Panc1 (cell line): ENCODE measurements at regions not wholly inside any gene's neighbourhood (a gene's known extent, or its start where the extent isn't known, plus 50 kb on each side); places are given as distances from the start of the nearest gene placed in this dataset.

Experiments
- ATAC-seq: fragments of 200-7000 bp; cut with Tn5 transposase; 2 replicates; pipeline ENCODE4 v1.9.1; 2020; ENCODE audit warnings: mild to moderate bottlenecking, moderate library complexity
- BruUV-seq: library from RNA; stranded (reverse); fragments of 400-500 nt; replicated peaks from 2 replicates; lab custom pipeline; 2021; lab: Mats Ljungman, UMichigan
- CTCF ChIA-PET: fragments of 300-600 bp; sonication (Branson Sonifier 250); formaldehyde crosslinking; loops from one replicate; lab custom pipeline; 2022; ENCODE audit warnings: antibody characterized with exemption; lab: Charles Lee
- POLR2A ChIA-PET: fragments of 300-600 bp; sonication (Branson Sonifier 250); formaldehyde crosslinking; loops from one replicate; lab custom pipeline; 2022; ENCODE audit warnings: antibody characterized with exemption; lab: Charles Lee
- DNase-seq: peaks from one replicate; pipeline ENCODE4 v3.0.0-alpha.2; 2010; ENCODE audit warnings: low read depth, low spot score
- H3K27ac ChIP-seq: 2 replicates; pipeline ENCODE4 v1.5.1; 2011; ENCODE audit warnings: mild to moderate bottlenecking, low read length, inconsistent platforms
- H3K27me3 ChIP-seq: fragments of 200-500 bp; sonication (Bioruptor generic); 2 replicates; pipeline ENCODE4 v1.6.0; 2014; ENCODE audit warnings: low read length, inconsistent platforms; ENCODE audit not compliant: control insufficient read depth, insufficient read depth
- H3K36me3 ChIP-seq: fragments of 200-500 bp; sonication (Bioruptor generic); 2 replicates; pipeline ENCODE4 v1.5.1; 2014; ENCODE audit warnings: inconsistent platforms, mild to moderate bottlenecking, low read length, moderate library complexity; ENCODE audit not compliant: control insufficient read depth, insufficient read depth
- H3K4me1 ChIP-seq: 2 replicates; pipeline ENCODE4 v1.5.1; 2011; ENCODE audit warnings: inconsistent platforms, mild to moderate bottlenecking, low read length, moderate library complexity; ENCODE audit not compliant: control insufficient read depth, insufficient read depth
- H3K4me3 ChIP-seq, 2 experiments: 2 replicates each; pipeline ENCODE4 v1.5.1; 2011 to 2012; ENCODE audit warnings: low read depth in 2 of 2, low read length in 2 of 2, mild to moderate bottlenecking in 2 of 2, inconsistent platforms in 1 of 2, moderate library complexity in 1 of 2
- H3K9me3 ChIP-seq: fragments of 200-500 bp; sonication (Bioruptor generic); 2 replicates; pipeline ENCODE4 v1.5.1; 2014; ENCODE audit warnings: low read depth, mild to moderate bottlenecking, inconsistent platforms, low read length, moderate library complexity; ENCODE audit not compliant: control insufficient read depth, insufficient read depth
- POLR2AphosphoS5 ChIP-seq: IDR thresholded peaks from 2 replicates; pipeline ENCODE4 v1.6.1; 2012; ENCODE audit warnings: mild to moderate bottlenecking, low read depth, low read length, moderate library complexity
- SIN3A ChIP-seq: IDR thresholded peaks from 2 replicates; pipeline ENCODE4 v1.6.1; 2012; ENCODE audit warnings: low read depth, mild to moderate bottlenecking, low read length, moderate library complexity, borderline replicate concordance; ENCODE audit not compliant: insufficient read depth
- TCF7L2 ChIP-seq: IDR thresholded peaks from 2 replicates; pipeline ENCODE4 v1.6.1; 2011; ENCODE audit warnings: mild to moderate bottlenecking, low read depth, low read length, inconsistent platforms
- in situ Hi-C: cut with HindIII; loops from 2 replicates; pipeline ENCODE4 v1.10.0; 2016; ENCODE audit warnings: low sequenced_read_pairs, low pct_unique_long_range_greater_than_20kb
- intact Hi-C: fragments of 100-400 bp; cut with micrococcal nuclease; formaldehyde crosslinking; loops from one replicate; pipeline ENCODE4 v1.10.0; 2022; ENCODE audit not compliant: unreplicated experiment
- TF ChIP-seq, protein P1 (sequence below): fragments of 450-650 bp; IDR thresholded peaks from 2 replicates; pipeline ENCODE4 v1.5.1; 2017; ENCODE audit warnings: mild to moderate bottlenecking
- TF ChIP-seq, protein P2 (sequence below), 2 experiments: IDR thresholded peaks; 2 replicates each; pipeline ENCODE4 v1.6.1; 2011 to 2012; ENCODE audit warnings: low read depth in 2 of 2, control low read depth in 1 of 2, low read length in 1 of 2, mild to moderate bottlenecking in 1 of 2, moderate library complexity in 1 of 2; ENCODE audit not compliant: insufficient read depth in 1 of 2

DNA sequence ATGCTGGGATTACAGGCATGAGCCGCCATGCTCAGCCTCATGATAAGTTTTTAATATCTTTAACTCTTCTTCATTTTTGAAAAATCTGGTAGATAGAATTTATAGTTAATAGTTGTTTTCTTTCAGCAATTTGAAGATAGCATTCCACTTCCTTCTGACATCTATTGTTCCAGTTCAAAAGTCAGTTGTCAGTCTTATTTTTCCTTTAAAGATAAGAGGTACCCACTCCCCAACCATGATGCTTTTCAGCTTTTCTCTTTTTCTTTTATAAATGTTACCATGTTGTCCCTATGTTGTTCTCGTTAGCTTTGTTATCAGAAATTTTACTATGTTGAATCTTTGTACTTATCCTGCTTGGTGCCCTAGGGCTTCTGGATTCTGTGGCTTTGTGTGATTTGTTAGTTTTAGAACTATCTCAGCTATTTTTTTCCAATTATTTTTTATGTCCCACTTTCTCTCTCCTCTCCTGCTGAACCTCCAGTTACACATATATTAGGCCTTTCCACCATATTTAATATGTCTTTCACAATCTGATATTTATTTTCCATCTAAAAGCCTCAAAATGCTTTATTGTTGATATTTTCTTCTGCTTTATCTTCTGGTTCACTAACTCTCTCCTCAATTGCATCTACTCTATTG, 181.6 kb upstream of the FOXN3 start:
- no peak overlapping the region for H3K4me3 ChIP-seq
- no peaks in the 10 kb centered on the region for H3K9me3 ChIP-seq
- no peaks in the 10 kb centered on the region for H3K36me3 ChIP-seq
- POLR2A ChIA-PET, result no interaction called here
- H3K27ac ChIP-seq, result no peak overlapping the region
- CTCF ChIA-PET, result no interaction called here
- TF ChIP-seq, protein P1, sequence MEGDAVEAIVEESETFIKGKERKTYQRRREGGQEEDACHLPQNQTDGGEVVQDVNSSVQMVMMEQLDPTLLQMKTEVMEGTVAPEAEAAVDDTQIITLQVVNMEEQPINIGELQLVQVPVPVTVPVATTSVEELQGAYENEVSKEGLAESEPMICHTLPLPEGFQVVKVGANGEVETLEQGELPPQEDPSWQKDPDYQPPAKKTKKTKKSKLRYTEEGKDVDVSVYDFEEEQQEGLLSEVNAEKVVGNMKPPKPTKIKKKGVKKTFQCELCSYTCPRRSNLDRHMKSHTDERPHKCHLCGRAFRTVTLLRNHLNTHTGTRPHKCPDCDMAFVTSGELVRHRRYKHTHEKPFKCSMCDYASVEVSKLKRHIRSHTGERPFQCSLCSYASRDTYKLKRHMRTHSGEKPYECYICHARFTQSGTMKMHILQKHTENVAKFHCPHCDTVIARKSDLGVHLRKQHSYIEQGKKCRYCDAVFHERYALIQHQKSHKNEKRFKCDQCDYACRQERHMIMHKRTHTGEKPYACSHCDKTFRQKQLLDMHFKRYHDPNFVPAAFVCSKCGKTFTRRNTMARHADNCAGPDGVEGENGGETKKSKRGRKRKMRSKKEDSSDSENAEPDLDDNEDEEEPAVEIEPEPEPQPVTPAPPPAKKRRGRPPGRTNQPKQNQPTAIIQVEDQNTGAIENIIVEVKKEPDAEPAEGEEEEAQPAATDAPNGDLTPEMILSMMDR, result no peak
- TF ChIP-seq POLR2AphosphoS5 (no peak), TCF7L2 (no peak), SIN3A (no peak)
- TF ChIP-seq, protein P2, sequence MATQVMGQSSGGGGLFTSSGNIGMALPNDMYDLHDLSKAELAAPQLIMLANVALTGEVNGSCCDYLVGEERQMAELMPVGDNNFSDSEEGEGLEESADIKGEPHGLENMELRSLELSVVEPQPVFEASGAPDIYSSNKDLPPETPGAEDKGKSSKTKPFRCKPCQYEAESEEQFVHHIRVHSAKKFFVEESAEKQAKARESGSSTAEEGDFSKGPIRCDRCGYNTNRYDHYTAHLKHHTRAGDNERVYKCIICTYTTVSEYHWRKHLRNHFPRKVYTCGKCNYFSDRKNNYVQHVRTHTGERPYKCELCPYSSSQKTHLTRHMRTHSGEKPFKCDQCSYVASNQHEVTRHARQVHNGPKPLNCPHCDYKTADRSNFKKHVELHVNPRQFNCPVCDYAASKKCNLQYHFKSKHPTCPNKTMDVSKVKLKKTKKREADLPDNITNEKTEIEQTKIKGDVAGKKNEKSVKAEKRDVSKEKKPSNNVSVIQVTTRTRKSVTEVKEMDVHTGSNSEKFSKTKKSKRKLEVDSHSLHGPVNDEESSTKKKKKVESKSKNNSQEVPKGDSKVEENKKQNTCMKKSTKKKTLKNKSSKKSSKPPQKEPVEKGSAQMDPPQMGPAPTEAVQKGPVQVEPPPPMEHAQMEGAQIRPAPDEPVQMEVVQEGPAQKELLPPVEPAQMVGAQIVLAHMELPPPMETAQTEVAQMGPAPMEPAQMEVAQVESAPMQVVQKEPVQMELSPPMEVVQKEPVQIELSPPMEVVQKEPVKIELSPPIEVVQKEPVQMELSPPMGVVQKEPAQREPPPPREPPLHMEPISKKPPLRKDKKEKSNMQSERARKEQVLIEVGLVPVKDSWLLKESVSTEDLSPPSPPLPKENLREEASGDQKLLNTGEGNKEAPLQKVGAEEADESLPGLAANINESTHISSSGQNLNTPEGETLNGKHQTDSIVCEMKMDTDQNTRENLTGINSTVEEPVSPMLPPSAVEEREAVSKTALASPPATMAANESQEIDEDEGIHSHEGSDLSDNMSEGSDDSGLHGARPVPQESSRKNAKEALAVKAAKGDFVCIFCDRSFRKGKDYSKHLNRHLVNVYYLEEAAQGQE (IDR thresholded peaks at IDR 0.05; ENCODE audit: insufficient read depth in 1 of 2, low read depth in 2 of 2, low read length in 1 of 2), result no peak
- BruUV-seq, result no TSS peak
- DNase-seq, result no peak
- no peak for ATAC-seq
- in situ Hi-C loops (no loop called here), intact Hi-C loops (no loop called here)
- no peaks in the 10 kb centered on the region for H3K4me1 ChIP-seq
- H3K27me3 ChIP-seq, result no peaks in the 10 kb centered on the region

DNA sequence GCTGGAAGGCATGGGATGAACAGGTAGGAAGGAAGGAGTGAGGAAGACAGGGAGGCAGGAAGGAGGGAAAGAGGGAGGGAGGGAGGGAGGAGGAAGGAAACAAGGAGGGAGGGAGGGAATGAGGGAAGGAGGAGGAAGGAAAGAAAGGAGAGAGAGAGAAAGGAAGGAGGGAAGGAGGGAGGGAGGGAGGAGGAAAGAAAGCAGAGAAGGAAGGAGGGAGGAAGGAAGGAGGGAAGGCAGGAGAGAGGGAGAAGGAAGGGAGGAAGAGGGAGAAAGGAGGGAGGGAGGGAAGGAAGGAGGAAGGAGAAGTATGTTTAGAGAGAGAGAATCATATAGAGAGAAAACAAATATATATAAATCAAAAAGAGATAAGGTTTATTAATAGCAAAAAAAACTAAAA, 175.9 kb upstream of the FOXN3 start:
- ATAC-seq, result no peak
- no peak for DNase-seq
- Histone ChIP-seq H3K4me3 (no peak overlapping the region), H3K4me1 (no peaks in the 10 kb centered on the region), H3K9me3 (no peaks in the 10 kb centered on the region), H3K27me3 (no peaks in the 10 kb centered on the region), H3K36me3 (no peaks in the 10 kb centered on the region), H3K27ac (no peak overlapping the region)
- ChIA-PET POLR2A (no interaction called here), CTCF (no interaction called here)
- in situ Hi-C loops, result no loop called here
- TF ChIP-seq, protein P2 (IDR thresholded peaks at IDR 0.05; ENCODE audit: insufficient read depth in 1 of 2, low read depth in 2 of 2, low read length in 1 of 2), result no peak
- TF ChIP-seq POLR2AphosphoS5 (no peak), TCF7L2 (no peak), SIN3A (no peak)
- TF ChIP-seq, protein P1, result no peak
- no TSS peak for BruUV-seq
- intact Hi-C loops, result no loop called here
